Astrocyte (in vitro differentiated cells and primary cell): ENCODE measurements at regions not wholly inside any gene's neighbourhood (a gene's known extent, or its start where the extent isn't known, plus 50 kb on each side); places are given as distances from the start of the nearest gene placed in this dataset.

Experiments
- CTCF ChIP-seq: IDR thresholded peaks from 2 replicates; pipeline ENCODE4 v1.5.1; 2011; ENCODE audit warnings: low read depth, mild to moderate bottlenecking, inconsistent platforms, low read length, moderate library complexity; ENCODE audit not compliant: insufficient read depth
- EZH2 ChIP-seq: IDR thresholded peaks from 2 replicates; pipeline ENCODE4 v1.6.1; 2012; ENCODE audit warnings: mild to moderate bottlenecking, low read length, inconsistent platforms; ENCODE audit not compliant: insufficient read depth

GRCh38 chr3:908839-909238, 184.0 kb upstream of the CNTN6 start:
- peak; percentile 22 for TF ChIP-seq CTCF
- no peak for TF ChIP-seq EZH2
